Astrocyte of the cerebellum (primary cell): ENCODE measurements at regions not wholly inside any gene's neighbourhood (a gene's known extent, or its start where the extent isn't known, plus 50 kb on each side); places are given as distances from the start of the nearest gene placed in this dataset.

Experiments
- DNase-seq: peaks from one replicate; pipeline ENCODE4 v3.0.0-alpha.2; 2011; ENCODE audit warnings: low read depth
- H3K4me3 ChIP-seq: 2 replicates; pipeline ENCODE4 v1.5.1; 2011; ENCODE audit warnings: mild to moderate bottlenecking, low read depth, low read length, moderate library complexity
- CTCF ChIP-seq: IDR thresholded peaks from 2 replicates; pipeline ENCODE4 v1.5.1; 2012; ENCODE audit warnings: low read length, low read depth, moderate library complexity, mild to moderate bottlenecking; ENCODE audit errors: missing control alignments
- in situ Hi-C: cut with HindIII; loops from 2 replicates; pipeline ENCODE4 v1.10.0; 2017; ENCODE audit warnings: low sequenced_read_pairs

GRCh38 chr14:59013672-59014298, 174.7 kb upstream of the DAAM1 start:
- TF ChIP-seq CTCF, result no peak
- in situ Hi-C loops, result no loop called here
- no peak overlapping the region for H3K4me3 ChIP-seq
- DNase-seq, result peak; percentile 3

- DNase-seq, result no peak
- no peak for TF ChIP-seq CTCF
- in situ Hi-C loops, result no loop called here
- no peak overlapping the region for H3K4me3 ChIP-seq
Observed at GRCh38 chr14:59015482-59015881, 173.0 kb upstream of the DAAM1 start.

- no peak for TF ChIP-seq CTCF
- in situ Hi-C loops, result no loop called here
- DNase-seq, result no peak
- H3K4me3 ChIP-seq, result no peak overlapping the region
Observed at GRCh38 chr14:59017285-59017965, 171.0 kb upstream of the DAAM1 start.

- H3K4me3 ChIP-seq, result no peak overlapping the region
- DNase-seq, result no peak
- no peak for TF ChIP-seq CTCF
- in situ Hi-C loops, result no loop called here
Observed at GRCh38 chr14:59018460-59018859, 170.0 kb upstream of the DAAM1 start.

GRCh38 chr14:59018978-59019377, 169.5 kb upstream of the DAAM1 start:
- TF ChIP-seq CTCF, result peak; percentile 30
- DNase-seq, result no peak
- H3K4me3 ChIP-seq, result no peak overlapping the region
- in situ Hi-C loops, result no loop called here

- in situ Hi-C loops, result no loop called here
- peak; percentile 3 for DNase-seq
- no peak overlapping the region for H3K4me3 ChIP-seq
- TF ChIP-seq CTCF, result peak; percentile 51
Observed at GRCh38 chr14:59020382-59020781, 168.1 kb upstream of the DAAM1 start.
